GM23338 (cell line): ENCODE measurements at regions not wholly inside any gene's neighbourhood (a gene's known extent, or its start where the extent isn't known, plus 50 kb on each side); places are given as distances from the start of the nearest gene placed in this dataset.

Source experiments
- ATAC-seq: fragments of 200-7000 bp; cut with Tn5 transposase; 3 replicates; pipeline ENCODE4 v1.9.1; 2020
- DNase-seq: peaks from one replicate; pipeline ENCODE4 v3.0.0-alpha.2; 2015; ENCODE audit warnings: low spot score
- H2AFZ ChIP-seq: fragments of 200-600 bp; sonication (generic); 2 replicates; pipeline ENCODE4 v1.8.0; 2016; ENCODE audit warnings: antibody characterized with exemption, mild to moderate bottlenecking, moderate library complexity
- H3F3A ChIP-seq: fragments of 200-600 bp; sonication (generic); replicated peaks from 2 replicates; pipeline ENCODE4 v1.8.0; 2017; ENCODE audit warnings: antibody characterized with exemption, mixed run types, low read depth
- H3K27ac ChIP-seq: fragments of 200-600 bp; sonication (generic); 2 replicates; pipeline ENCODE4 v1.6.1; 2016; ENCODE audit warnings: low read depth
- H3K27me3 ChIP-seq: fragments of 200-600 bp; sonication (generic); 2 replicates; pipeline ENCODE4 v1.8.0; 2016; ENCODE audit warnings: mild to moderate bottlenecking, mixed run types, moderate library complexity; ENCODE audit not compliant: insufficient read depth
- H3K36me3 ChIP-seq: fragments of 200-600 bp; sonication (generic); 2 replicates; pipeline ENCODE4 v1.8.0; 2016; ENCODE audit warnings: mild to moderate bottlenecking; ENCODE audit not compliant: insufficient read depth
- H3K4me1 ChIP-seq: fragments of 200-600 bp; sonication (generic); 2 replicates; pipeline ENCODE4 v1.8.0; 2016; ENCODE audit warnings: mild to moderate bottlenecking, moderate library complexity; ENCODE audit not compliant: insufficient read depth
- H3K4me2 ChIP-seq: fragments of 200-600 bp; sonication (generic); 2 replicates; pipeline ENCODE4 v1.7.1; 2017; ENCODE audit warnings: mixed run types
- H3K4me3 ChIP-seq: fragments of 200-600 bp; sonication (generic); 2 replicates; pipeline ENCODE4 v1.6.1; 2016; ENCODE audit warnings: mixed run types
- H3K79me2 ChIP-seq: fragments of 200-600 bp; sonication (generic); replicated peaks from 2 replicates; pipeline ENCODE4 v1.8.0; 2017; ENCODE audit warnings: mild to moderate bottlenecking; ENCODE audit not compliant: insufficient read depth
- H3K9me2 ChIP-seq: fragments of 200-600 bp; sonication (generic); 2 replicates; pipeline ENCODE4 v1.8.0; 2017; ENCODE audit not compliant: insufficient read depth
- H4K20me1 ChIP-seq: fragments of 200-600 bp; sonication (generic); replicated peaks from 2 replicates; pipeline ENCODE4 v1.8.0; 2017; ENCODE audit warnings: mild to moderate bottlenecking; ENCODE audit not compliant: insufficient read depth
- H3K27ac Mint-ChIP-seq: 2 replicates; pipeline ENCODE4 v1.8.0; 2020; ENCODE audit warnings: inconsistent platforms, mild to moderate bottlenecking, moderate library complexity, mixed read lengths
- H3K27me3 Mint-ChIP-seq: 3 replicates; pipeline ENCODE4 v1.8.0; 2022; ENCODE audit warnings: low read depth, mild to moderate bottlenecking, moderate library complexity, mixed read lengths, inconsistent platforms; ENCODE audit not compliant: insufficient read depth, poor library complexity
- H3K36me3 Mint-ChIP-seq: 3 replicates; pipeline ENCODE4 v1.8.0; 2021; ENCODE audit warnings: low read depth, mild to moderate bottlenecking, inconsistent platforms, moderate library complexity, mixed read lengths
- H3K4me1 Mint-ChIP-seq: 3 replicates; pipeline ENCODE4 v1.8.0; 2020; ENCODE audit warnings: mild to moderate bottlenecking, inconsistent platforms, mixed read lengths
- H3K4me3 Mint-ChIP-seq: 3 replicates; pipeline ENCODE4 v1.8.0; 2021; ENCODE audit warnings: moderate library complexity, mild to moderate bottlenecking, inconsistent platforms, mixed read lengths
- H3K9me3 Mint-ChIP-seq: 3 replicates; pipeline ENCODE4 v1.8.0; 2020; ENCODE audit warnings: moderate library complexity, mild to moderate bottlenecking, inconsistent platforms, mixed read lengths
- CREB1 ChIP-seq: fragments of 250-450 bp; sonication (Bioruptor Pico); IDR thresholded peaks from 2 replicates; pipeline ENCODE4 v1.5.0; 2020; ENCODE audit warnings: low read depth, mild to moderate bottlenecking, moderate library complexity
- CTCF ChIP-seq, 2 experiments: fragments of 200-600 bp in 1 of 2; sonication (generic) in 1 of 2; conservative IDR thresholded peaks; 2 replicates each; pipeline versions ENCODE4 v1.5.1 to v1.6.1; 2016 to 2017; ENCODE audit warnings: antibody characterized with exemption in 2 of 2, low read depth in 2 of 2, mild to moderate bottlenecking in 2 of 2, moderate library complexity in 1 of 2
- ETS1 ChIP-seq: IDR thresholded peaks from 2 replicates; pipeline ENCODE4 v1.6.1; 2016; ENCODE audit warnings: antibody characterized with exemption
- EZH2 ChIP-seq: fragments of 200-600 bp; sonication (generic); IDR thresholded peaks from one replicate; pipeline ENCODE4 v1.8.0; 2017; ENCODE audit warnings: antibody characterized with exemption, mild to moderate bottlenecking, low read depth; ENCODE audit not compliant: unreplicated experiment
- EZH2phosphoT487 ChIP-seq: fragments of 200-600 bp; sonication (generic); IDR thresholded peaks from one replicate; pipeline ENCODE4 v1.8.1; 2018; ENCODE audit warnings: antibody characterized with exemption; ENCODE audit not compliant: unreplicated experiment
- JUNB ChIP-seq: IDR thresholded peaks from one replicate; pipeline ENCODE4 v1.6.1; 2016; ENCODE audit warnings: antibody characterized with exemption; ENCODE audit not compliant: unreplicated experiment
- NANOG ChIP-seq: IDR thresholded peaks from 2 replicates; pipeline ENCODE4 v1.6.1; 2016; ENCODE audit warnings: antibody characterized with exemption, borderline replicate concordance
- POLR2AphosphoS5 ChIP-seq: IDR thresholded peaks from 2 replicates; pipeline ENCODE4 v1.6.1; 2016; ENCODE audit warnings: antibody characterized with exemption, low read depth
- REST ChIP-seq: IDR thresholded peaks from one replicate; pipeline ENCODE4 v1.6.1; 2018; ENCODE audit warnings: antibody characterized with exemption; ENCODE audit not compliant: unreplicated experiment
- STAT1 ChIP-seq: IDR thresholded peaks from one replicate; pipeline ENCODE4 v1.6.1; 2016; ENCODE audit warnings: antibody characterized with exemption; ENCODE audit not compliant: unreplicated experiment
- ZNF114 ChIP-seq: fragments of 250-450 bp; sonication (Bioruptor Pico); IDR thresholded peaks from 2 replicates; pipeline ENCODE4 v1.5.0; 2020; ENCODE audit warnings: mild to moderate bottlenecking, moderate library complexity
- ZNF331 ChIP-seq: fragments of 250-450 bp; sonication (Bioruptor Pico); IDR thresholded peaks from 2 replicates; pipeline ENCODE4 v1.5.0; 2020; ENCODE audit warnings: low read depth, mild to moderate bottlenecking, moderate library complexity

GRCh38 chr2:219997341-219997851, 370.0 kb downstream of the SLC4A3 start:
- Mint-ChIP-seq H3K27me3 (no peaks in the 10 kb centered on the region), H3K27ac (no peak overlapping the region), H3K4me3 (no peak overlapping the region), H3K9me3 (no peaks in the 10 kb centered on the region), H3K4me1 (peaks cover 8% of the 10 kb centered on the region; the same call in 2 of the 3 replicates), H3K36me3 (no peaks in the 10 kb centered on the region)
- TF ChIP-seq CTCF (conservative IDR thresholded peaks at IDR 0.05; ENCODE audit: low read depth in 2 of 2) (peak; percentile 78 to 93), CREB1 (no peak)
- DNase-seq = peak; percentile 81
- Histone ChIP-seq H3K9me2 (no peaks in the 10 kb centered on the region), H3K79me2 (no peaks in the 10 kb centered on the region), H3K4me3 (no peak overlapping the region), H2AFZ (peak overlapping the region; percentile 59; the same call in 1 of the 2 replicates), H3K36me3 (no peaks in the 10 kb centered on the region), H3K4me1 (peaks cover 3% of the 10 kb centered on the region; the same call in 1 of the 2 replicates), H3K27me3 (no peaks in the 10 kb centered on the region), H4K20me1 (no peaks in the 10 kb centered on the region), H3F3A (0 out of 2 replicates have a peak, but pooled peaks cover 3% of the 10 kb centered on the region), H3K27ac (no peak overlapping the region), H3K4me2 (no peak overlapping the region)
- ATAC-seq = peak; percentile 92

- Histone ChIP-seq H3K36me3 (no peaks in the 10 kb centered on the region), H3K4me1 (peaks cover 3% of the 10 kb centered on the region; the same call in 1 of the 2 replicates), H3K4me3 (no peak overlapping the region), H4K20me1 (no peaks in the 10 kb centered on the region), H3K27ac (no peak overlapping the region), H3K9me2 (no peaks in the 10 kb centered on the region), H3K79me2 (no peaks in the 10 kb centered on the region), H2AFZ (no peak overlapping the region; the same call in 1 of the 2 replicates), H3K27me3 (no peaks in the 10 kb centered on the region), H3F3A (0 out of 2 replicates have a peak, but pooled peaks cover 3% of the 10 kb centered on the region), H3K4me2 (0 out of 2 replicates have a peak overlapping the region, but pooled peaks have one; percentile 32)
- H3K9me3 Mint-ChIP-seq = no peaks in the 10 kb centered on the region
- no peak overlapping the region for H3K4me3 Mint-ChIP-seq
- H3K36me3 Mint-ChIP-seq = no peaks in the 10 kb centered on the region
- H3K4me1 Mint-ChIP-seq = peaks cover 8% of the 10 kb centered on the region; the same call in 2 of the 3 replicates
- no peaks in the 10 kb centered on the region for H3K27me3 Mint-ChIP-seq
- ATAC-seq = peak; percentile 78
- DNase-seq = peak; percentile 36
- H3K27ac Mint-ChIP-seq = no peak overlapping the region
- TF ChIP-seq REST (no peak), CTCF (conservative IDR thresholded peaks at IDR 0.05; ENCODE audit: low read depth in 2 of 2) (peak; percentile 35 to 69; a peak in 3 of 4 replicates), NANOG (no peak), POLR2AphosphoS5 (no peak), JUNB (no peak), EZH2phosphoT487 (no peak), STAT1 (no peak), ETS1 (no peak), ZNF331 (CRISPR knock-in tag) (peak; percentile 47; the same call in 1 of the 2 replicates), EZH2 (no peak), ZNF114 (CRISPR knock-in tag) (no peak)
Measured at GRCh38 chr2:219998107-219998506, 370.7 kb downstream of the SLC4A3 start.
